OCI-LY3 (cell line): ENCODE measurements at regions not wholly inside any gene's neighbourhood (a gene's known extent, or its start where the extent isn't known, plus 50 kb on each side); places are given as distances from the start of the nearest gene placed in this dataset.

Experiments used
- CTCF ChIP-seq: fragments of 200-600, 300-600 bp; sonication (generic); IDR thresholded peaks from 2 replicates; pipeline ENCODE4 v1.5.1; 2014; ENCODE audit warnings: antibody characterized with exemption, low read length, low read depth
- EZH2phosphoT487 ChIP-seq: fragments of 200-600 bp; shearing (Covaris generic); IDR thresholded peaks from 2 replicates; pipeline ENCODE4 v1.6.1; 2018; ENCODE audit warnings: antibody characterized with exemption, mixed run types, low read depth

- TF ChIP-seq CTCF, result no peak
- no peak for TF ChIP-seq EZH2phosphoT487
These were observed 56.4 kb upstream of the GOLIM4 start for GRCh38 chr3:168152149-168152548.
